ENCODE measurements at regions not wholly inside any gene's neighbourhood (a gene's known extent, or its start where the extent isn't known, plus 50 kb on each side); places are given as distances from the start of the nearest gene placed in this dataset.

DNA sequence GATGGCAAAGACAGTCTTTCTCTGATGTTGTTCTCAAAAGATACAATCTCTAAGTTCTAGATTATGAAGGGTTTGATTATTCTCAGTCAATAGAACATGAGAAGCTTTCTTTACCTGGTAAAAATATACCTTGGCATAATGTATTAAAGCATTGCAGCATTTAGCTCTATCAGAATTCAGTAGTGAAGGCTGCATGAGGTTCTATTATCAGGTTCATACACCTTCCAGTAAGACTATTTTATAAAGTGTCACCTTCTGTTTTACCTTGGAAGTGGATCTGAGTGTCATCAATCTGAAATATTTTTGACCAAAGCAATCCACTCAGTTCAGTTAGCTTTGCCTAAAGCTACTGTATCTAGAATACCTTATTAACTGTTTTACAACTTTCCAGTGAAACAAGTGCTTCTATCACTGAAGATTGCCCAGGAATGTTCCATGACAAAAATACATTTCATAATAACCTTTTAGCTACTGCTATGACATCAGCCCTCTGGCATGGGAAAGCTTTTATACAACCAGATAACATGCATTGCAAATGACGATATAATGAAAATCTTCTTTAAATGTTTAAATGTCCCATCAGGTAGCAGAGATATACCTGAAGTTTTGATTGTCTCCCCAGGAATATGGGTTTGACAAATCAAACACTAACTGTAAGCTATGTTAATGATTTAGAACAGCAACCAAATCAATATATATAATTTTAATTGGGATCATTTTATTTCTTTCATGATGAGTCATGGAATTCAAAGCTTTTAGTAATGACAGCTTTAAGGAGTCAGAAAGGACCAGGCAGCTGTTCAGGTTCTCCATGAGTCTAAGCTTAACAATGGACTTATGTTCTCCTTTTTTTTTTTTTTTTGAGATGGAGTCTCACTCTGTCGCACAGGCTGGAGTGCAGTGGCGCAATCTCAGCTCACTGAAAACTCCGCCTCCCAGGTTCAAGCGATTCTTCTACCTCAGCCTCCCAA, 72.2 kb downstream of the UFM1 start:
- ATAC-seq (no peak), DNase-seq (no peak)
- 81 to 87% (median 86%) methylated on average over 5 of the region's 5 CpGs for WGBS, 3 donors
- Histone ChIP-seq H3K4me1 (no peaks in the 10 kb centered on the region), H3K4me3 (no peak overlapping the region), H3K36me3 (ENCODE audit: insufficient read depth in 1 of 2, low read depth in 1 of 2) (no peaks in the 10 kb centered on the region), H3K27me3 (ENCODE audit: insufficient read depth in 3 of 3, low read length in 2 of 3) (no peaks in the 10 kb centered on the region), H3K27ac (no peak overlapping the region), H3K9me3 (no peaks in the 10 kb centered on the region)
- TF ChIP-seq, protein P1, sequence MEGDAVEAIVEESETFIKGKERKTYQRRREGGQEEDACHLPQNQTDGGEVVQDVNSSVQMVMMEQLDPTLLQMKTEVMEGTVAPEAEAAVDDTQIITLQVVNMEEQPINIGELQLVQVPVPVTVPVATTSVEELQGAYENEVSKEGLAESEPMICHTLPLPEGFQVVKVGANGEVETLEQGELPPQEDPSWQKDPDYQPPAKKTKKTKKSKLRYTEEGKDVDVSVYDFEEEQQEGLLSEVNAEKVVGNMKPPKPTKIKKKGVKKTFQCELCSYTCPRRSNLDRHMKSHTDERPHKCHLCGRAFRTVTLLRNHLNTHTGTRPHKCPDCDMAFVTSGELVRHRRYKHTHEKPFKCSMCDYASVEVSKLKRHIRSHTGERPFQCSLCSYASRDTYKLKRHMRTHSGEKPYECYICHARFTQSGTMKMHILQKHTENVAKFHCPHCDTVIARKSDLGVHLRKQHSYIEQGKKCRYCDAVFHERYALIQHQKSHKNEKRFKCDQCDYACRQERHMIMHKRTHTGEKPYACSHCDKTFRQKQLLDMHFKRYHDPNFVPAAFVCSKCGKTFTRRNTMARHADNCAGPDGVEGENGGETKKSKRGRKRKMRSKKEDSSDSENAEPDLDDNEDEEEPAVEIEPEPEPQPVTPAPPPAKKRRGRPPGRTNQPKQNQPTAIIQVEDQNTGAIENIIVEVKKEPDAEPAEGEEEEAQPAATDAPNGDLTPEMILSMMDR (IDR thresholded peaks at IDR 0.05): no peak
- intact Hi-C loops (cut with DNase I): no loop called here

DNA sequence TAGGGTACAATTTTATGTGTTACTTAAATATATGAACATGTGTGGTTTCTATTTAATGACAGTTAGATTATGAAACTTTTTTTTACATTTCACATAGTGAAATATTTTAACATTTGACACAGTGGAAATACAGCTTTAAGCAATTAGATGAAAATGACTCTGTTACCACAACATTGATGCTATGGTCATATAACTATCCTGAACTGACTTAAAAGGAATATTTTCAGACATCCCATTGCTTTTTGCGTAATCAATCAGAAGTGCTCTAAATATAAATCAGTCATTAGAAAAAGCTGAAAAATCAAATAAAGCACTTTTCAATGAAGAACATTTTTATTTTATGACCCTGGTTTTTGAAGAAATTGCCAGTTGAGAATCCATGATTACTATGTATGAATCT, 80.3 kb downstream of the UFM1 start:
- DNase-seq (no peak), ATAC-seq (no peak)
- intact Hi-C loops (cut with DNase I): no loop called here
- Histone ChIP-seq H3K36me3 (ENCODE audit: insufficient read depth in 1 of 2, low read depth in 1 of 2) (no peaks in the 10 kb centered on the region), H3K4me1 (no peaks in the 10 kb centered on the region), H3K27ac (no peak overlapping the region), H3K4me3 (no peak overlapping the region), H3K9me3 (no peaks in the 10 kb centered on the region), H3K27me3 (ENCODE audit: insufficient read depth in 3 of 3, low read length in 2 of 3) (no peaks in the 10 kb centered on the region)
- TF ChIP-seq, protein P1 (IDR thresholded peaks at IDR 0.05): no peak
- 90 to 98% (median 96%) methylated on average over 1 of the region's 1 CpG for WGBS, 3 donors

DNA sequence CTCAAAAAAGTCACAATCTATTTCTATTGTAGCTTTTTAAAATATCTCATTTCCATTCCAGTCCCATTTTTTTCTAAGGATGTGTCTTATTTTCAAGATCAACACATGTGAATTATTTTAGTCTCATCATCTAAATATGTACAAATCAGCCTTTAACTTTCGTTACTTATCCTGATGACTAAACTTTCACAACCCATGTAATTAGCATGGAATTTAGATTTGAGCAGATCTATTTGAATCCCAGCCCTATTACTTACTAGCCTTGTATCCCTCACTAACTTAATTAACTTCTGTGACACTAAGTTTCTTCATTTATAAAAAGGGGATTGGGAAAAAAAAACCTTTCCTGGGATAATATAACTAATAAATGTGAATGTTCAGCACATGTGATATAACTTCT, 81.1 kb downstream of the UFM1 start:
- Histone ChIP-seq H3K36me3 (ENCODE audit: insufficient read depth in 1 of 2, low read depth in 1 of 2) (no peaks in the 10 kb centered on the region), H3K4me1 (no peaks in the 10 kb centered on the region), H3K4me3 (no peak overlapping the region), H3K9me3 (no peaks in the 10 kb centered on the region), H3K27ac (no peak overlapping the region), H3K27me3 (ENCODE audit: insufficient read depth in 3 of 3, low read length in 2 of 3) (no peaks in the 10 kb centered on the region)
- ATAC-seq (no peak), DNase-seq (no peak)
- TF ChIP-seq, protein P1 (IDR thresholded peaks at IDR 0.05): no peak
- whole genome bisulfite sequencing, 3 donors: 28 to 29% (median 28%) methylated on average over 1 of the region's 1 CpG
- intact Hi-C loops (cut with DNase I): no loop called here

DNA sequence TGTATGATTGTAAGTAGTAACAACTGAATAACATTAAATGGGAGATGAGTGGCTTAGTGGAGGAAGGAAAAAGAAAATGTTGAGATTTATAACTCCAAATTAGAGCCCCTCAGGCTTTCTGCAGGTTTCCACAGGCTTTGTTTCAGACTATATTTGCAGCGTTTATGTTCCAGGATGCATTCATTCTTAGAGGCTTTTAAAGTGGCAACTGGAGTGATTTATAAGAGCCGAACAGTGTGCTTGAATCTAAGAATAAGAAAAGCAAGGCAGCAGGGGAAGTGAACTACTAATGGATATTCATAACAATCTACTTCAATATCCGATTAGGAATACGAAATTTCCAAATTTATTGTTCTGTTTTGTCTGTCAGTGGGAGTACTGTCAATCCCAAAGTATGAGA, 91.0 kb downstream of the UFM1 start:
- 61 to 72% (median 71%) methylated on average over 4 of the region's 4 CpGs for WGBS, 3 donors
- ATAC-seq: no peak
- Histone ChIP-seq H3K9me3 (no peaks in the 10 kb centered on the region), H3K36me3 (ENCODE audit: insufficient read depth in 1 of 2, low read depth in 1 of 2) (no peaks in the 10 kb centered on the region), H3K4me1 (no peaks in the 10 kb centered on the region), H3K4me3 (no peak overlapping the region), H3K27ac (no peak overlapping the region), H3K27me3 (ENCODE audit: insufficient read depth in 3 of 3, low read length in 2 of 3) (no peaks in the 10 kb centered on the region)
- intact Hi-C loops (cut with DNase I): no loop called here
- TF ChIP-seq, protein P1 (IDR thresholded peaks at IDR 0.05): no peak
- no peak for DNase-seq
